Activated CD8-positive, alpha-beta T cell treated with anti-CD3 and anti-CD28 coated beads for 36 hours (primary cell): ENCODE measurements at regions not wholly inside any gene's neighbourhood (a gene's known extent, or its start where the extent isn't known, plus 50 kb on each side); places are given as distances from the start of the nearest gene placed in this dataset.
A peak's percentile ranks its signal among the peaks of the same experiment; 100 is the strongest.

ENCODE experiments used
- ATAC-seq: fragments of 200-7000 bp; cut with Tn5 transposase; one replicate; pipeline ENCODE4 v1.10.0; 2021; ENCODE audit warnings: mild to moderate bottlenecking, moderate library complexity
- CTCF ChIA-PET: fragments of 350-600 bp; sonication (Branson Sonifier 250); formaldehyde crosslinking; loops from one replicate; lab custom pipeline; 2021; ENCODE audit warnings: antibody characterized with exemption; lab: Charles Lee
- POLR2A ChIA-PET: fragments of 350-600 bp; sonication (Branson Sonifier 250); formaldehyde crosslinking; loops from one replicate; lab custom pipeline; 2021; ENCODE audit warnings: antibody characterized with exemption; lab: Charles Lee
- DNase-seq: peaks from one replicate; pipeline ENCODE4 v3.0.0-alpha.2; 2020
- H3K27ac Mint-ChIP-seq: one replicate; pipeline ENCODE4 v1.8.0; 2021; ENCODE audit warnings: mild to moderate bottlenecking, mixed read lengths
- H3K27me3 Mint-ChIP-seq: one replicate; pipeline ENCODE4 v1.8.0; 2021; ENCODE audit warnings: mixed read lengths
- H3K36me3 Mint-ChIP-seq: one replicate; pipeline ENCODE4 v1.8.0; 2021; ENCODE audit warnings: low read depth, mixed read lengths
- H3K4me1 Mint-ChIP-seq: one replicate; pipeline ENCODE4 v1.8.0; 2021; ENCODE audit warnings: low read depth, mixed read lengths
- H3K4me3 Mint-ChIP-seq: one replicate; pipeline ENCODE4 v1.8.0; 2021; ENCODE audit warnings: mild to moderate bottlenecking, moderate library complexity, mixed read lengths
- H3K9me3 Mint-ChIP-seq: one replicate; pipeline ENCODE4 v1.8.0; 2021; ENCODE audit warnings: mixed read lengths
- intact Hi-C: fragments of 100-400 bp; cut with micrococcal nuclease; formaldehyde crosslinking; loops from one replicate; pipeline ENCODE4 v1.10.0; 2022
- TF ChIP-seq, protein P1 (sequence below): fragments of 200-600 bp; IDR thresholded peaks from one replicate; pipeline ENCODE4 v1.8.0; 2022; ENCODE audit warnings: antibody characterized with exemption, mild to moderate bottlenecking

GRCh38 chr2:16612490-16612889 lies 53.1 kb downstream of the CYRIA start:
- POLR2A ChIA-PET = no interaction called here
- Mint-ChIP-seq H3K27ac (no peak overlapping the region), H3K4me3 (no peak overlapping the region), H3K27me3 (peaks cover 3% of the 10 kb centered on the region), H3K9me3 (no peaks in the 10 kb centered on the region), H3K4me1 (peaks cover 3% of the 10 kb centered on the region), H3K36me3 (no peaks in the 10 kb centered on the region)
- no peak for ATAC-seq
- DNase-seq = no peak
- intact Hi-C loops = no loop called here
- CTCF ChIA-PET = interaction anchor here (1.7 to 4.5 kb wide), 2 partner anchors 9 to 144 kb away, joined by 5 to 41 read pairs; no protein-coding TSS in a partner anchor
- TF ChIP-seq, protein P1, sequence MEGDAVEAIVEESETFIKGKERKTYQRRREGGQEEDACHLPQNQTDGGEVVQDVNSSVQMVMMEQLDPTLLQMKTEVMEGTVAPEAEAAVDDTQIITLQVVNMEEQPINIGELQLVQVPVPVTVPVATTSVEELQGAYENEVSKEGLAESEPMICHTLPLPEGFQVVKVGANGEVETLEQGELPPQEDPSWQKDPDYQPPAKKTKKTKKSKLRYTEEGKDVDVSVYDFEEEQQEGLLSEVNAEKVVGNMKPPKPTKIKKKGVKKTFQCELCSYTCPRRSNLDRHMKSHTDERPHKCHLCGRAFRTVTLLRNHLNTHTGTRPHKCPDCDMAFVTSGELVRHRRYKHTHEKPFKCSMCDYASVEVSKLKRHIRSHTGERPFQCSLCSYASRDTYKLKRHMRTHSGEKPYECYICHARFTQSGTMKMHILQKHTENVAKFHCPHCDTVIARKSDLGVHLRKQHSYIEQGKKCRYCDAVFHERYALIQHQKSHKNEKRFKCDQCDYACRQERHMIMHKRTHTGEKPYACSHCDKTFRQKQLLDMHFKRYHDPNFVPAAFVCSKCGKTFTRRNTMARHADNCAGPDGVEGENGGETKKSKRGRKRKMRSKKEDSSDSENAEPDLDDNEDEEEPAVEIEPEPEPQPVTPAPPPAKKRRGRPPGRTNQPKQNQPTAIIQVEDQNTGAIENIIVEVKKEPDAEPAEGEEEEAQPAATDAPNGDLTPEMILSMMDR = no peak

DNA sequence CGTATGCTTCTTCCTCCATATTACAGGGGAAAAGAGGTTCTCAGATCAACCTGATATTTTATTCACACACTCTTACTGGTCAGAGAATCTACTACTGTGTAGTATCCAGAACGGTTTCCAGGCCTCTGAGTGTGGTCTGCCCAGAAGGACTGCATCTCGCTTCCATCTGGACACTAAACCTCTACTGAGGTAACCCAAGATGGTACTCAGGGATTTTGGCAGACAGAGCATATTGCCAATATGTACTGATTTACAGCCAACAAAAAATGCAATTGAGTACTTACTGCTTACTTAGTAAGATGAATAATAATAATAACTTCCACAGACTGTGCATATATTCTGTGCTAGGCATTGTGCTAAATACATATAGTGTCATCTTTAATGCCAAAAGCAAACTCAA lies 55.8 kb downstream of the CYRIA start:
- H3K27ac Mint-ChIP-seq = no peak overlapping the region
- no peaks in the 10 kb centered on the region for H3K36me3 Mint-ChIP-seq
- intact Hi-C loops = loop anchor here (2.0 to 10.0 kb wide), 4 partner anchors 57 to 973 kb away; partner anchors contain the start of gene MYCN
- peaks cover 3% of the 10 kb centered on the region for H3K27me3 Mint-ChIP-seq
- ATAC-seq (no peak), DNase-seq (no peak)
- H3K4me3 Mint-ChIP-seq = no peak overlapping the region
- H3K9me3 Mint-ChIP-seq = no peaks in the 10 kb centered on the region
- ChIA-PET CTCF (interaction anchor here (1.0 to 1.9 kb wide), 18 partner anchors 9 to 974 kb away, joined by 3 to 29 read pairs (median 5); partner anchors contain the start of gene MYCN), POLR2A (no interaction called here)
- peaks cover 3% of the 10 kb centered on the region for H3K4me1 Mint-ChIP-seq
- TF ChIP-seq, protein P1 = no peak

DNA sequence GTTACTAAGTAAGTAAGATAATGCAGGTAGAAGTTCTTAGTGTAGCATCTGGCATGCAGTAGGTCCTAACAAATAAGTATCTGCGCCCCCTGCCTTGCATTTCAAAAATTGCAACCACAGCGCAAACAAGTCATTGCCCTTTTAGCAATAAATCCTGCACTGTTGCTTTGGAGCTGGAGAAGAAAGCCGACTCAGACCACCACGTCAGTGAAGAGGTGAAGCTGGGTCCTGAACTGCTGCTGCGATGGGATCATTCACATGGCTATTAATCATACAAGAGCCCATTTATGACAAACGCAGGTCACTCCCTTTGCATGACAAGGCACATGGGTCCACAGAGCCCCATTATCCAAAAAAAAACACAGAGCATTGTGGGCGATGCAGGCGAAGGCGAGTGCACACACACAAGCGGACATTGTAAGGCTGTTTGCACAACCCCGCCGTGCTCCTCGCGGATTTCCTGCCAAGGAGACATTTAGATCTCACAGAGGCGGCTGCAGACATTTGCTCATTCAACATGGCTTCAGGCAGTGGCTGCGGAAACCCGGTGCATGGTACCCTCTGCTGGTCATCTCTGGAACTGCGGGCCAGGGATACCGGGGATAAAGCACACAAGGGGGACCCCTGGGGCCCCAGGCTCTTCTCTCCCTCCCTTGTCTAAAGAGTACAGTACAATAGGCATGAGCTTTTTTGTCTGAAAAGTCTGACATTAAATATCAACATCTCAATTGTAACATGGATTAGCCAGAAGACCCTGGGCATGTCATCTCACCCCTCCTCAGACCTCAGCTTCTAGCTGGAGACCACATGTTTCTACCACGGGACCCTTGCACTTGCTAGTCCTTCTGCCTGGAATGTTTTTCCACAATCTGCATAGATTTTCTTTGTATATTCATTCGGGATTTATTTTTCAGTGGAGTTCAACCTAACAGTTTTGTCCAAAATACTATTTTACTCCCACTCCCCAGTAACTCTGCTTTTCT lies 56.7 kb downstream of the CYRIA start:
- peak overlapping the region; percentile 75 for H3K4me3 Mint-ChIP-seq
- H3K36me3 Mint-ChIP-seq = no peaks in the 10 kb centered on the region
- H3K9me3 Mint-ChIP-seq = no peaks in the 10 kb centered on the region
- TF ChIP-seq, protein P1 = peak; percentile 92
- ATAC-seq (peak; percentile 97), DNase-seq (peak; percentile 92)
- H3K4me1 Mint-ChIP-seq = peaks cover 3% of the 10 kb centered on the region
- H3K27ac Mint-ChIP-seq = peak overlapping the region; percentile 69
- intact Hi-C loops = loop anchor here (2.0 to 10.0 kb wide), 4 partner anchors 57 to 972 kb away; partner anchors contain the start of gene MYCN
- CTCF ChIA-PET = interaction anchor here (0.6 to 1.9 kb wide), 34 partner anchors 8 to 979 kb away, joined by 3 to 29 read pairs (median 4); partner anchors contain the start of genes CYRIA and MYCN
- no peaks in the 10 kb centered on the region for H3K27me3 Mint-ChIP-seq
- POLR2A ChIA-PET = no interaction called here

DNA sequence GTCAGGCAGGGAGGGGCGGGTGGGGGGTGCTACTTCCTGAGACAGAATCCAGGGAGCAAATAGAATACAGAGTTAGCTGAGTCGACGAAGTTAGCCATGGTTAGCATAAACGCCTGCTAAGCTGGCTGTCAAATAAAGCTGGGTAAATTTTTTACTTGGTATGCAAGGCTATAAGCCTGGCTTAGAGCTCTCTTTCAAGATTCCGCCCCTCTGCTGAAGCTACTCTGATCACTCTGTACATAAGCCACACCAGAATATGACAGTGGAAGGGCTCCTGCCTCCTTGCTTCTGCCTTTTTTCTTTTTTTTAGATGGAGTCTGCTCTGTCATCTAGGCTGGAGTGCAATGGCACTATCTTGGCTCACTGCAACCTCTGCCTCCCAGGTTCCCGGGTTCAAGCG lies 58.3 kb downstream of the CYRIA start:
- ATAC-seq (no peak), DNase-seq (no peak)
- peaks cover 3% of the 10 kb centered on the region for H3K4me1 Mint-ChIP-seq
- POLR2A ChIA-PET = no interaction called here
- H3K36me3 Mint-ChIP-seq = no peaks in the 10 kb centered on the region
- intact Hi-C loops = loop anchor here (5.0 to 10.0 kb wide), 3 partner anchors 55 to 665 kb away; partner anchors contain the start of gene MYCN
- CTCF ChIA-PET = interaction anchor here (0.9 kb wide), 1 partner anchor 53 kb away, joined by 3 read pairs; no protein-coding TSS in a partner anchor
- TF ChIP-seq, protein P1 = no peak
- H3K27me3 Mint-ChIP-seq = no peaks in the 10 kb centered on the region
- H3K4me3 Mint-ChIP-seq = no peak overlapping the region
- H3K27ac Mint-ChIP-seq = no peak overlapping the region
- H3K9me3 Mint-ChIP-seq = no peaks in the 10 kb centered on the region
